GM12892 (cell line): ENCODE measurements at regions not wholly inside any gene's neighbourhood (a gene's known extent, or its start where the extent isn't known, plus 50 kb on each side); places are given as distances from the start of the nearest gene placed in this dataset.

Source experiments
- DNase-seq: peaks from one replicate; pipeline ENCODE4 v3.0.0; 2011; ENCODE audit not compliant: insufficient read length
- FAIRE-seq: peaks from 2 replicates; lab custom pipeline; 2011; peaks lifted over from hg19 to GRCh38; lab: Jason Lieb, UNC
- POLR2A ChIP-seq: IDR thresholded peaks from 2 replicates; pipeline ENCODE4 v1.6.1; 2011; ENCODE audit warnings: low read depth, low read length, control low read depth
- POLR2AphosphoS5 ChIP-seq: IDR thresholded peaks from 2 replicates; pipeline ENCODE4 v1.6.1; 2011; ENCODE audit warnings: low read depth, low read length, control low read depth
- TAF1 ChIP-seq: IDR thresholded peaks from 2 replicates; pipeline ENCODE4 v1.6.1; 2011; ENCODE audit warnings: low read depth, mild to moderate bottlenecking, control low read depth, low read length, borderline replicate concordance

DNA sequence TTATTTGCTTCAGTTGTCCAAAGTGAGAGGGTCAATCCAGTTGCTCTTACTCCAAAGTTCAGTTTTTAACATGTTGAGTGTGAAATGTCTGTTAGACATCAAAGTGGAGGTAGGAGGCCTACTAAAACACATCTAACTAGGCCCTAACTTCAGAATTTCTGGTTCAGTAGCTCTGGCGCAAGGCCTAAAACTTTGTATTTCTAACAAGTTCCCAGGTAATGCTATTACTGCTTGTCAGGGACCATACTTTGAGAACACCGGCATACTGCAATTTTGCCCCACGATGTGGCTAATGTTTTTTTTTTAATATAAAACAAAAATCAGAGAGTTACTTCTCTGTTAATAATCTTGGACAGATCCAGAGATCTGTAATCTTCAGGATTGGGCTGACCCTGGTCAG is 72.4 kb upstream of the LRRC55 start:
- no peak for TF ChIP-seq POLR2AphosphoS5
- TF ChIP-seq POLR2A = no peak
- TF ChIP-seq TAF1 = no peak
- no peak for FAIRE-seq
- no peak for DNase-seq

DNA sequence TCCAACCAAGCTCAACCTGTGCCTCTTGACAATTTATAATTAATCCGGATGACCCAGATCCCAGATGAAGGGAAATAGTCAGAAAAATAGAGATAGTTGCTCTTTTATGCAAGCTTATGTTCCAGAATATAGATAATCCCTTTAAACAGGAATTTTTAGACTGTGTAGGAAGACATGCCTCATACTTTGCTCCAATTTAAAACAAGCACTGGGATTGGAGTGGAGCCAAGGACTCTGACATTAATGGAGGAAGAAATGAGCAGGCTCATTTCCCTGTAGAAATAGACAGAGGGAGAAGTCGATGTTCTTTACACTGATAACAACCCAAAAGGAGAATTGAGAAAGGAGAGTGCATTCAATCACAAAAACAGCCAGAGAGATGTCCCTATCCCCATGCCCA is 70.1 kb upstream of the LRRC55 start:
- FAIRE-seq (no peak), DNase-seq (no peak)
- TF ChIP-seq POLR2A = no peak
- TF ChIP-seq POLR2AphosphoS5 = no peak
- no peak for TF ChIP-seq TAF1

DNA sequence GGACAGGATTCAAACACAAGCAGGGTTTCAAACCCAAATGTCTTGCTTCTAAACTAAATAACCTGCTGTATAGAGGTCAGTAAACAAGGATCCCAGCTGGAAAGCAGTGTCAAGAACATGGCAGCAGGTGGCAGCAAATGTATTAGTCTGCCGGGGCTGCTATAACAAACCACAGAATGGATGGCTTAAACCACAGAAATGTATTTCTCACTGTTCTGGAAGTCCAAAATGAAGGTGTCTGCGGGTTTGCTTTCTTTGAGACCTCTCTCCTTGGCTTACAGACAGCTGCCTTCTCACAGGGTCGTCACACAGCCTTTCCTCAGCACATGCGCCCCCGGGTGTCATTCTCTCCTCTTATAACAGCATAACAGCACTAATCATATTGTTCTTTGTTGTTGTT is 65.1 kb upstream of the LRRC55 start:
- peak; percentile 61 for FAIRE-seq
- TF ChIP-seq POLR2A (no peak), TAF1 (no peak), POLR2AphosphoS5 (no peak)
- DNase-seq = no peak

DNA sequence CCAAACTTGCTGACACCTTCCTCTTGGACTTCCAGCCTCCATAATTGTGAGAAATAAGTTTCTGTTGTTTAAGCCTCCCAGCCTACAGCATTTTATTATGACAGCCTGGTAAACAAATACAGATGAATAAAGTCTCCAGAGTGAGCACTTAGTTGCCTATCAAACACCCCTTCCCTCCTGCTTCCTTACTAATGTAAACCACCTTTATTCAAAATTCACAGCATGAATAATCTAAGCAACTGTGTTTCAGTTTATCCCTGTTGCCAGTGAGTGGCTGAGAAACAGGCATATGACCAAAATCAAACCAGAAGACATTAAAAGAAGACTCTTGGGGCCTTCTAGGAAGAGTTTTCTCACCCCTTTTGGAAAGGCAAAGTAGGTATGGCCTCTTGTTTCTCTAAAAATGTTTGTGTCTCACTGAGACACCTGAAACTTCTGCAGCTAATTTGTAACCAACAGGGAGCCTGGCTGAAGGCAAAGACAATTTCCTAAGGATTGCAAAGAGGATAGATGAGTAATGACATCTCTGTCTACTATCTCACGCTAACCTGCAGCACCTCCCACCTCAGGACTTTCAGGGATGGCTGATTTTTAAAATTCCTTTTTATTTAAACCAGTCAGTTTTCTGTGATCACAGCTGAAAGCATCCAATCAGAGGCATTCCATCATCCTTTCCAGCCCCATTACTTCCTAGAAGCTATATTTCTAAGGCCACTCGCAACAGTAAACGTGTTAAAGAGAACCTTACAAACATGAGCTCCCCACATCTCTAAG is 61.4 kb upstream of the LRRC55 start:
- FAIRE-seq (no peak), DNase-seq (no peak)
- TF ChIP-seq POLR2A (no peak), POLR2AphosphoS5 (no peak), TAF1 (no peak)

DNA sequence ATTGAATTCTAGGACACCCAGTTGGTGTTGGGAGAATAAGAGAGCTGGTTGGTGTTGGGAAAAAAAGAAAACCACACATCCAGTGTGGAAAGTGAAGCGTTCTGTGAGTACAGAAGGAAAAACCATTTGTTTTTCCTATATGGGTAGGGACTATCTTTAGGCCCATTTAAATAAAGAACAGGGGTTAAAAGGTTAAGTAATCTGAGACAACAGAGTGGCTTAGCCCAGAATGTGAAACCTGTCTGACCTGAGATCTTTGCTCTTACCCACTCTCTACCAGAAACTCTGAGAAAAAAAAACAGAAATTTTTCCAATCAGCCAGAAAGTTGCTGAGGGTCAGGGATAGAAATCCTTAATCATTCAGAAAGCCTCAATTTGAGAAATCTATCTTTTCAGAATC is 59.8 kb upstream of the LRRC55 start:
- FAIRE-seq (no peak), DNase-seq (no peak)
- TF ChIP-seq POLR2AphosphoS5 = no peak
- TF ChIP-seq TAF1 = no peak

DNA sequence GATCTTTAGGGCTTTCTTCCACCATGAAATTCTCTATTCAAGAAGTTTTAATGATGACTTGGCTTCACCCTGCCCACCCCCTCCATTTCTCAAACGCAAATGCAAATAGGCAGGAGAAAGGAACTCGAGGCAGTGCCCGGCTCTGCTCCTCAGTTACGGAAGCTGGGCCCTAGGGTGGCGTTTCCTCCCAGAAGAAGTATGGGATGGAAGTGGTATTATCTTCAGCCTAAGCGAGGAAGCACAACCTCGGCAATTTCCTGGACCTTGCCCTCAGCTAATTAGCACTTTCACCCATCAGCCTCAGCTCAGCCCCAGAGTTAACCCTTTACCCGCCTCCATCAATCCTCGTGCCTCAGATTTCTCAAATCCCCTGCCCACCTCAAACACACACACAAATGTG is 58.2 kb upstream of the LRRC55 start:
- no peak for DNase-seq
- no peak for FAIRE-seq
- no peak for TF ChIP-seq POLR2AphosphoS5
- no peak for TF ChIP-seq POLR2A

DNA sequence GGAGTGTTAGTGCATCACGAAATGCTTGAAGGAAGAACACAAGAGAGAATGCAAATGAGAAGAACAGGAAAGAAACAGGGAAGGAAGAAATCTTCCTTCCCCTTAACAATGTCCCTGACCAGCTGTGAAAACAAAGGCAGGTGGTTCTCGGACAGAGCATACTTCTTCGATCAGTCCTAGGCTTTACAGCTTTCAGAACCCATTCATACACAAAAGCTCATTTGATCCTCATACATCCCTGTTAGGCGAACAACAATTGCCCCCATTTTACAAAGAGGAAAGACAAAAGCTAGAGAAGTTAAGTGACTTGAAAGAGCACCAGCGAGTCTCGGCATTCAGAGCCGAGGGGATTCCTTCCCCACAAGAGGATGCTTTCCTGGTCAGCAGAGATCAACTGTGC is 57.2 kb upstream of the LRRC55 start:
- TF ChIP-seq POLR2A (no peak), POLR2AphosphoS5 (no peak), TAF1 (no peak)
- FAIRE-seq (no peak), DNase-seq (no peak)

DNA sequence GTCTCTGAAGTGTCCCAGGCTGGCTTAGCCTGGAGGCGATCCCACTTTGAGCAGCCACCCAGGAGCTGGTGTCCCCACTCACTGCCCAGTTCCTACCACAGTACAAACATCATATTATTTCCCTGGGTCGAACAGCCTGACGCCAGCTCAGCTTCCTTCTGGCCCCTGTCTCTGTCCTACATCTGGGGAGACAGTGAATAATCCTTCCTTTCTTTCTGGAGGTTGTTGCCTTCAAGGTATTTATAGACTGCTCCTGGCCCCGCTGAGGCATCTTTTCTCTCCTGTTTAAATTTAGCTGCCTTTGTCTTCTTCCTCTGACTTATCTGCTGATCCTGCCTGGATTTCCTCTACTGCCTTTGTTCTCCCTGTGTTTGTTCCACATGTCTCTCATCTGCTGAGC is 56.8 kb upstream of the LRRC55 start:
- no peak for FAIRE-seq

DNA sequence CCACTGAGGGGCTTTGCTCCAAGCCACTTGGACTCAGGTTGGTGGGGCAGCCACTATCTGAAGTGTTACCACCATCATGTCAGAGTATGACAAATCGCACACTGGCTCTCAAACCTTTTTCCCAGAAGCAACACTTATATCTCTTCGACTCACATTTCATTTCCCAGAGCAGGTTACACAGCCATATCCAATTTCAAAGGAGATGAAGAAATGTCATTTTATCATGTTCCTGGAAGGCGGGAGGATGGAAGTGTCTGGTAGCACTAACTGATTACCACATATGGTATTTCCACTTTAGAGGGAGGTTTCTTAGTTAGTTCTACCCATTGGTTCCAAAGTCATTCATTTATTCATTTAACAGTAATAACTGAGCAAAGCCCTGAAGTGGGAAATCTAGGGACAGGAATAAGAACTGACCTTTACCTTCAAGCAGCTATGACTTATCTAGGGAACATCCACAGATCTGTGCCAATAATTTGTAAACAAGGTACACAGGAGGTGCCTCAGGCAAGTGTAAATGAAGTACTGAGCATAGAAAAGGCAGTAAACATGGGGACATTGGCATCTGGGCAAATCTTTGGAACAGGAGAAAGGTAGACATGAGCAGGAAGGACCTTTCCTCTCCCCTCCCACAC is 54.9 kb upstream of the LRRC55 start:
- TF ChIP-seq POLR2A (no peak), POLR2AphosphoS5 (no peak), TAF1 (no peak)
- no peak for FAIRE-seq

More for the DNA sequence above, 56.8 kb upstream of the LRRC55 start:
- TF ChIP-seq POLR2A (no peak), POLR2AphosphoS5 (no peak), TAF1 (no peak)
- no peak for DNase-seq

DNA sequence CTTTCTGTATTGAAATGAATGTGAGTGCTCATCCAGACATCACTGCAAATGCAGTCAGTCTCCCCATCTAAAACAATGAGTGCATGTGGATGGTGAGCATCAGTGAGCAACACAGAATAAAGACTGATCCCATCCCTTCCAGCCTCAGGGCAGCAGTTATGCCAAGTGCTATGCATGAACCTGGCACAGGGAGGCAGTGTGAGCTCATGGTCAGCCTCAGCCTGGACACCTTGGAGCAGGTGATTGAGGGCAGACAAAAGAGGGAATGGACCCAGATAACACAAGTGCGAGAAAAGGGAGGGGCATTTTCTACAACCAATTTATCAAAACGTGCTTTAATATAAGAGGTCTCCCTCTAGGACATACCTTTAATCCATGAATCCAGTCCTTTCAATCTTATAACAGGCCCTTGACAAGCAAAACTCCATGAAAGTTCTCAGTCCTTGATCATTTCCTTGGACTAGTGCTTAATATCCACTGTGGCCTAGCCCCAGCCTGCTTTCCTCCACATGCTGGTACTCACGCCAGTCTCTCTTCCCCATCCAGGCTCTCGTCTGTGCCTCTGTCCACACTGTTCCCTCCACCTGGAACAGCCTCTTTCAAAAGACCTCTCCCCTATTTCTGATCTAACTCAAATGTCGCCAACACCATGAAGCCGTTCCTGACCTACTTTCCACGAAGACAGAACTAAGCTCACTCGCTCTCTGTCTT is 50.5 kb upstream of the LRRC55 start:
- TF ChIP-seq POLR2A (no peak), TAF1 (no peak), POLR2AphosphoS5 (no peak)
- no peak for FAIRE-seq
- DNase-seq = no peak

More for the DNA sequence above, 54.9 kb upstream of the LRRC55 start:
- DNase-seq = no peak
